HepG2 (cell line): ENCODE measurements at regions not wholly inside any gene's neighbourhood (a gene's known extent, or its start where the extent isn't known, plus 50 kb on each side); places are given as distances from the start of the nearest gene placed in this dataset.

Experiments used
- ATAC-seq: fragments of 200-7000 bp; cut with Tn5 transposase; 3 replicates; pipeline ENCODE4 v1.9.1; 2020; ENCODE audit warnings: mild to moderate bottlenecking, moderate library complexity
- BruUV-seq: library from RNA; stranded (reverse); fragments of 400-500 nt; replicated peaks from 2 replicates; lab custom pipeline; 2021; lab: Mats Ljungman, UMichigan
- CTCF ChIA-PET: fragments of 300-600 bp; formaldehyde crosslinking; extraction: SDS; loops from one replicate; lab custom pipeline; 2021; ENCODE audit warnings: low total read pairs, inconsistent platforms, low intra/inter-chr PET ratio; lab: Yijun Ruan, JAX
- POLR2A ChIA-PET: fragments of 350-600 bp; sonication (Branson Sonifier 250); formaldehyde crosslinking; loops from one replicate; lab custom pipeline; 2020; ENCODE audit warnings: antibody characterized with exemption, inconsistent platforms; lab: Yijun Ruan, JAX
- DNase-seq: peaks from one replicate; pipeline ENCODE4 v3.0.0-alpha.2; 2015; ENCODE audit warnings: low spot score
- FAIRE-seq: peaks from 3 replicates; lab custom pipeline; 2011; peaks lifted over from hg19 to GRCh38; lab: Jason Lieb, UNC
- H2AFZ ChIP-seq: one replicate; pipeline ENCODE4 v1.6.1; 2011; ENCODE audit warnings: low read length, inconsistent platforms
- H3K27ac ChIP-seq: fragments of 300-600 bp; 3 replicates; pipeline ENCODE4 v1.8.0; 2011; ENCODE audit warnings: mixed run types, mild to moderate bottlenecking, mixed read lengths, low read length, inconsistent platforms; ENCODE audit not compliant: insufficient read depth; ENCODE audit errors: extremely low read length
- H3K27me3 ChIP-seq, 2 experiments: fragments of 200-600 bp in 1 of 2; 2 replicates in 1 of 2; 3 replicates in 1 of 2; pipeline versions ENCODE4 v1.6.0 to v1.8.0; 2011; ENCODE audit warnings: low read length in 2 of 2, mild to moderate bottlenecking in 2 of 2, moderate library complexity in 2 of 2, inconsistent platforms in 1 of 2; ENCODE audit not compliant: insufficient read depth in 2 of 2, control insufficient read depth in 1 of 2
- H3K36me3 ChIP-seq, 2 experiments: fragments of 200-600 bp in 1 of 2; replicated peaks in 1 of 2; 2 replicates in 1 of 2; 3 replicates in 1 of 2; pipeline versions ENCODE4 v1.5.1 to v1.8.0; 2011; ENCODE audit warnings: low read length in 2 of 2, inconsistent platforms in 1 of 2; ENCODE audit not compliant: insufficient read depth in 2 of 2, control insufficient read depth in 1 of 2
- H3K4me1 ChIP-seq: 2 replicates; pipeline ENCODE4 v1.5.1; 2012; ENCODE audit warnings: low read length, inconsistent platforms; ENCODE audit not compliant: insufficient read depth
- H3K4me2 ChIP-seq: 2 replicates; pipeline ENCODE4 v1.6.0; 2011; ENCODE audit warnings: low read depth, low read length, inconsistent platforms
- H3K4me3 ChIP-seq, 3 experiments: fragments of 200-600 bp in 1 of 3; sonication (generic), shearing (Covaris generic) in 1 of 3; replicated peaks in 1 of 3; 2 replicates each; pipeline ENCODE4 v1.5.1; 2011 to 2016; ENCODE audit warnings: low read length in 3 of 3, inconsistent platforms in 2 of 3, low read depth in 2 of 3, mild to moderate bottlenecking in 2 of 3, control low read depth in 1 of 3, mixed read lengths in 1 of 3; ENCODE audit not compliant: insufficient read depth in 1 of 3
- H3K79me2 ChIP-seq: one replicate; pipeline ENCODE4 v1.6.1; 2011; ENCODE audit warnings: low read length, inconsistent platforms; ENCODE audit not compliant: insufficient read depth
- H3K9ac ChIP-seq: 2 replicates; pipeline ENCODE4 v1.6.0; 2011; ENCODE audit warnings: mild to moderate bottlenecking, low read depth, low read length, inconsistent platforms; ENCODE audit not compliant: insufficient read depth
- H3K9me3 ChIP-seq: 2 replicates; pipeline ENCODE4 v1.5.1; 2012; ENCODE audit warnings: mild to moderate bottlenecking, low read length
- H4K20me1 ChIP-seq: 2 replicates; pipeline ENCODE4 v1.6.0; 2011; ENCODE audit warnings: inconsistent platforms, mild to moderate bottlenecking, low read length, moderate library complexity; ENCODE audit not compliant: insufficient read depth
- ATF7 ChIP-seq, 2 experiments: fragments of 450-650 bp in 1 of 2; sonication (generic) in 1 of 2; formaldehyde crosslinking in 1 of 2; IDR thresholded peaks; 2 replicates each; pipeline versions ENCODE4 v1.4.0 to v1.6.1; 2016 to 2020; ENCODE audit warnings: antibody characterized with exemption in 1 of 2, mild to moderate bottlenecking in 1 of 2, missing genetic modification reagents in 1 of 2
- ATM ChIP-seq: fragments of 450-650 bp; IDR thresholded peaks from 2 replicates; pipeline ENCODE4 v1.7.1; 2017; ENCODE audit warnings: mild to moderate bottlenecking, borderline replicate concordance
- EHMT2 ChIP-seq: fragments of 200-600 bp; sonication (generic); IDR thresholded peaks from 2 replicates; pipeline ENCODE4 v1.7.0; 2017; ENCODE audit warnings: antibody characterized with exemption, low read depth, low read length, borderline replicate concordance
- FOXK2 ChIP-seq: fragments of 450-650 bp; IDR thresholded peaks from 2 replicates; pipeline ENCODE4 v1.6.1; 2016
- GABPB1 ChIP-seq: IDR thresholded peaks from 2 replicates; pipeline ENCODE4 v1.6.1; 2016; ENCODE audit warnings: mild to moderate bottlenecking, missing genetic modification reagents, moderate library complexity, missing compliant biosample characterization
- JUNB ChIP-seq: sonication (generic); formaldehyde crosslinking; IDR thresholded peaks from 2 replicates; pipeline ENCODE4 v1.8.0; 2022; ENCODE audit warnings: missing genetic modification reagents, mild to moderate bottlenecking, borderline replicate concordance
- KLF13 ChIP-seq: sonication (generic); formaldehyde crosslinking; IDR thresholded peaks from 2 replicates; pipeline ENCODE4 v1.4.0; 2020; ENCODE audit warnings: mild to moderate bottlenecking, missing genetic modification reagents
- NBN ChIP-seq: fragments of 450-650 bp; conservative IDR thresholded peaks from 2 replicates; pipeline ENCODE4 v1.6.1; 2017
- NONO ChIP-seq, 2 experiments: fragments of 450-650 bp in 1 of 2; sonication (generic) in 1 of 2; formaldehyde crosslinking in 1 of 2; IDR thresholded peaks in 1 of 2; conservative IDR thresholded peaks in 1 of 2; 2 replicates each; pipeline versions ENCODE4 v1.6.1 to v1.8.0; 2017 to 2022; ENCODE audit warnings: mild to moderate bottlenecking in 1 of 2, missing genetic modification reagents in 1 of 2, moderate library complexity in 1 of 2
- PITX1 ChIP-seq: sonication (generic); formaldehyde crosslinking; IDR thresholded peaks from 2 replicates; pipeline ENCODE4 v1.5.1; 2020; ENCODE audit warnings: mild to moderate bottlenecking, missing genetic modification reagents
- PLRG1 ChIP-seq: fragments of 450-650 bp; conservative IDR thresholded peaks from 2 replicates; pipeline ENCODE4 v1.6.1; 2016
- POLR2A ChIP-seq, 2 experiments: IDR thresholded peaks; 2 replicates each; pipeline ENCODE4 v1.6.1; 2011; ENCODE audit warnings: low read depth in 2 of 2, low read length in 2 of 2, mild to moderate bottlenecking in 1 of 2, moderate library complexity in 1 of 2; ENCODE audit not compliant: insufficient read depth in 1 of 2
- RAD51 ChIP-seq: fragments of 450-650 bp; IDR thresholded peaks from 2 replicates; pipeline ENCODE4 v1.6.1; 2016; ENCODE audit warnings: borderline replicate concordance
- SAFB2 ChIP-seq: sonication (generic); formaldehyde crosslinking; IDR thresholded peaks from 2 replicates; pipeline ENCODE4 v1.5.1; 2020; ENCODE audit warnings: missing genetic modification reagents, low read depth, mild to moderate bottlenecking, borderline replicate concordance
- SMARCE1 ChIP-seq: fragments of 450-650 bp; IDR thresholded peaks from 2 replicates; pipeline ENCODE4 v1.6.1; 2017; ENCODE audit warnings: borderline replicate concordance
- SP4 ChIP-seq: sonication (generic); formaldehyde crosslinking; IDR thresholded peaks from 2 replicates; pipeline ENCODE4 v1.8.1; 2023; ENCODE audit warnings: mild to moderate bottlenecking, missing genetic modification reagents
- THYN1 ChIP-seq: sonication (generic); formaldehyde crosslinking; IDR thresholded peaks from 2 replicates; pipeline ENCODE4 v1.8.1; 2023; ENCODE audit warnings: low read depth, mild to moderate bottlenecking, moderate library complexity, missing genetic modification reagents, borderline replicate concordance
- TP53 ChIP-seq: sonication (generic); formaldehyde crosslinking; conservative IDR thresholded peaks from 2 replicates; pipeline ENCODE4 v1.4.0; 2020; ENCODE audit warnings: missing genetic modification reagents
- TRIM22 ChIP-seq: fragments of 450-650 bp; IDR thresholded peaks from 2 replicates; pipeline ENCODE4 v1.6.1; 2017
- ZNF138 ChIP-seq: sonication (generic); formaldehyde crosslinking; IDR thresholded peaks from 2 replicates; pipeline ENCODE4 v1.5.0; 2020; ENCODE audit warnings: mild to moderate bottlenecking, low read depth, missing genetic modification reagents
- ZNF282 ChIP-seq: fragments of 450-650 bp; IDR thresholded peaks from 2 replicates; pipeline ENCODE4 v1.6.1; 2018; ENCODE audit not compliant: partially characterized antibody
- ZNF710 ChIP-seq: sonication (generic); formaldehyde crosslinking; IDR thresholded peaks from 2 replicates; pipeline ENCODE4 v1.5.0; 2020; ENCODE audit warnings: mild to moderate bottlenecking, missing genetic modification reagents, borderline replicate concordance
- WGBS: methylation state at CpG from one replicate; pipeline ENCODE4 v1.1.6; 2017; ENCODE audit warnings: low lambda C conversion rate; 5-methylcytosine and 5-hydroxymethylcytosine counted together
- in situ Hi-C: cut with HindIII; loops from 2 replicates; pipeline ENCODE4 v1.10.0; 2017; ENCODE audit warnings: low pct_unique_long_range_greater_than_20kb; ENCODE audit not compliant: extremely low pct_ligation_motif_present
- intact Hi-C: fragments of 100-400 bp; cut with micrococcal nuclease; formaldehyde crosslinking; loops from one replicate; pipeline ENCODE4 v1.10.0; 2022; ENCODE audit not compliant: unreplicated experiment

- Histone ChIP-seq H3K27ac (no peak overlapping the region), H2AFZ (no peak overlapping the region), H3K27me3 (no peaks in the 10 kb centered on the region), H3K9me3 (no peaks in the 10 kb centered on the region), H3K4me3 (no peak overlapping the region), H3K4me2 (no peak overlapping the region), H3K4me1 (peaks cover 90% of the 10 kb centered on the region), H4K20me1 (no peaks in the 10 kb centered on the region), H3K9ac (no peak overlapping the region), H3K36me3 (no peaks in the 10 kb centered on the region), H3K79me2 (no peaks in the 10 kb centered on the region)
- intact Hi-C loops (no loop called here), in situ Hi-C loops (no loop called here)
- ATAC-seq (no peak), FAIRE-seq (no peak), DNase-seq (no peak)
- BruUV-seq: no TSS peak
- CTCF ChIA-PET: interaction anchor here (1.8 to 7.3 kb wide), 2 partner anchors 59 to 272 kb away, joined by 10 to 138 read pairs; partner anchors contain the start of gene CEBPB
- 94% methylated on average over 2 of the region's 2 CpGs for WGBS
- POLR2A ChIA-PET: interaction anchor here (0.9 to 9.0 kb wide), 3 partner anchors 59 to 287 kb away, joined by 3 to 98 read pairs (median 7); partner anchors contain the start of gene CEBPB
- TF ChIP-seq SP4 (CRISPR knock-in tag) (0 out of 2 replicates have a peak, but pooled peaks have one; percentile 24), ATM (peak; percentile 18; the same call in 1 of the 2 replicates), FOXK2 (peak; percentile 57; the same call in 1 of the 2 replicates), PITX1 (CRISPR knock-in tag) (no peak), PLRG1 (peak; percentile 97), JUNB (CRISPR knock-in tag) (0 out of 2 replicates have a peak, but pooled peaks have one; percentile 36), RAD51 (no peak), NBN (peak; percentile 86; the same call in 1 of the 2 replicates), SAFB2 (CRISPR knock-in tag) (0 out of 2 replicates have a peak, but pooled peaks have one; percentile 45), GABPB1 (CRISPR knock-in tag) (no peak), POLR2A (IDR thresholded peaks at IDR 0.05; ENCODE audit: insufficient read depth in 1 of 2, low read depth in 2 of 2, low read length in 2 of 2) (no peak), ZNF138 (CRISPR knock-in tag) (no peak), SMARCE1 (no peak), EHMT2 (0 out of 2 replicates have a peak, but pooled peaks have one; percentile 9), ZNF282 (peak; percentile 61), ZNF710 (CRISPR knock-in tag) (peak; percentile 99), TP53 (CRISPR knock-in tag) (no peak), NONO (IDR thresholded peaks at IDR 0.05) (peak; percentile 92), NONO (CRISPR knock-in tag; conservative IDR thresholded peaks at IDR 0.05) (no peak), THYN1 (CRISPR knock-in tag) (no peak), ATF7 (IDR thresholded peaks at IDR 0.05) (peak; percentile 27; the same call in 1 of the 2 replicates), ATF7 (CRISPR knock-in tag; IDR thresholded peaks at IDR 0.05) (no peak), KLF13 (0 out of 2 replicates have a peak, but pooled peaks have one; percentile 31), TRIM22 (peak; percentile 97)
Measured at GRCh38 chr20:50459124-50459918, 50.9 kb upstream of the PTPN1 start.
